ENCODE measurements at regions not wholly inside any gene's neighbourhood (a gene's known extent, or its start where the extent isn't known, plus 50 kb on each side); places are given as distances from the start of the nearest gene placed in this dataset.
"Not testable (repeated sequence)": the region's sequence is repeated elsewhere in the genome, so short reads cannot be mapped to it uniquely, and the experiment has no call there.

DNA sequence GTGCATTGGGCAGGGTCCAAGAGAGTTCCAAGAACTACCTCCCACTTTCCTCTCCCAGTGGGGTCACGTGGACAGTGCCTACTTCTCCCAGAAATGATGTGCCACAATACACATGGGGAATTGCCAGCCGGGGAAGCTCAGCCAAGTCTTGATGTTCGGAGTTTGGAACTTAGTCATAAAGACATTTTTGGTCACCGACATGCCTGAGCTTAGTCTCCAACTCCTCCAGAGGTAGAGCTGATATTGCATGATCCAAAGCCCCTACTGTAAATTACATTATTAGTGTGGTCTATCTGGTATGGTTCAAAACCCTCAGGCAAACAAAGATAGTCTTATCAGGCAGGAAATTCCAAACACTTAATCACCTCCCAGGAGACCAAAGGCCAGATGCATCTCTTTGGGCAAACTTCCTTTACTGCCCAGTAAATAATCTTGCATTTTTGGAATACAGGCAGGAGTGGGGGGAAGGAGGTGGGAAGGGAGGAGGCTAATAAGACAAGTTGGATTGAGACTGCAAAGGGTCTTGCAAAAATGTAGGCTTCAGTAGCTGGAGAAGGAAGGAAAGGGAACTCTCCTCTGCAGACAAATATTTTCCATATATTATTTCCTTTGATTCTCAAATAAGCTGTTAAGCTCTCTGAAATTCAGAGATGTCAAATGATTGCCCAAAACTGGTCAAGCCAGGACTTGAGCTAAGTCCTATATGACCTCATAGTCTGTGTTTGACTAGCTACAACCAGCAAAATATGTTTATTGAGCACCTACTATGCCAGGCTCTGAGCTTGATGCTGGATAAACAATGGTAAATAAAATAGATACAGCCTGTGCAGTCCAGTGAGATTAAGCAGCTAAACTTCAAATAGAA is 99.4 kb downstream of the DRD1 start:
- DNase-seq, result peak; percentile 34

DNA sequence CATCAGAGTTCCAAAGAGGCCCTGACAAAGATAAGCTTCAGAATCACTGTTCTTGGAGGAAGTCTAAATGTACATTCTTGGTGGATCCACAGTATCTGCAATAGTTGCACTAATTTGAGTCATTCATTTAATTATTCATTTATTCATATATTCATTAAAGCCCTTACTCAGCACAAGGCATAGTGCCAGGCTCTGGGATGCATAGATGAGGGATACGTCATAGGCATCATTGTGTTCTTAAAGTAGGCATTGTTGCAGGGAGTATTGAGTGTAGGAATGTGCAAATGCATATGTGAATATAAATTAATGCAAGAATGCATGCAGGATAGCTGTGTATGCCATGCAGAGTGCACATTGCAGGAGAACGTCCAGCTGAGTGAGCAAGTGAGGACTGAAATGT is 100.7 kb downstream of the DRD1 start:
- DNase-seq, result no peak

DNA sequence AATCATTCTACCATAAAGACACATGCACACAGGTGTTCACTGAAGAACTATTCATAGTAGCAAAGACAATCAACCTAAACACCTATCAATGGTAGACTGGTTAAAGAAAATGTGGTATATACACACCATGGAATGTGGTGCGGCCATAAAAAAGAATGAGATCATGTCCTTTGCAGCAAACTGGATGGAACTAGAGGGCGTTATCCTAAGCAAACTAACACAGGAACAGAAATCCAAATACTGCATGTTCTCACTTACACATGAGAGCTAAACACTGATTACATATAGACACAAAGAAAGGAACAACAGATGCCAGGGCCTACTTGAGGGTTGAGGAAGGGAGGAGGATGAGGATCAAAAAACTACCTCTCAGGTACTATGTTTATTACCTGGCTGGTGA is 103.8 kb downstream of the DRD1 start:
- DNase-seq, result no peak

DNA sequence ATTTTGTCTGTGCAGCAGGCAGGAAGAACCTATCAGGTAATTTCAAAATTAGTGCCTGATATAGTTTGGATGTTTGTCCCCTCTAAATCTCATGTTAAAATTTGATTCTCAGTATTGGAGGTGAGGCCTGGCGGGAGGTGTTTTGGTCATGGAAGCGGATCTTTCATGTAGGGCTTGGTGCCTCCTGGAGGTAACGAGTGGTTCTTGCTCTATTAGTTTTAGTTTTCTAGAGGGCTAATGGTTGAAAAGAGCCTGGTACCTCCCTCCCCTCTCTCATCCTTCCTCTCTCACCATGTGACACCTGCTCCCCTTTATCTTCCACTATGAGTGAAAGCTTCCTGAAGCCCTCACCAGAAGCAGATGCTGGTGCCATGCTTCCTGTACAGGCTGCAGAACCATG is 106.3 kb downstream of the DRD1 start:
- no peak for DNase-seq

DNA sequence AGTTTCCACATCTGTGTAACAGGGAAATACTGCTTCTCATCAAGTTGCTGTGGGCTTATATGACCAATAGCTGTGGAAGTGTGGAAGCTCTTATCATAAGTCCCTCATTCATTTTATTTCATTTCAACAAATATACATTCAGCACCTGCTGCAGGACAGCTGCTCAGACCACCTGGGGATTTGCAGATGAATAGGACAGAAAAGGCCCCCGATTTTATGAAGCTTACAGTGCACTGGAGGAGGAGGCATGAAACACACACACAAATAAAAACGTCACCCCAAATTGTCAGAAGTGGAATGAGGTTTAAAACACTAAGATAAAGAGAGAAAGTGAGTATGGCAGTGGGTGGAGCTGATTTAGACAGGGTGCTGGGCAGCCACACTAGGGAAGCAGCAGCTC is 107.2 kb downstream of the DRD1 start:
- DNase-seq, result no peak

DNA sequence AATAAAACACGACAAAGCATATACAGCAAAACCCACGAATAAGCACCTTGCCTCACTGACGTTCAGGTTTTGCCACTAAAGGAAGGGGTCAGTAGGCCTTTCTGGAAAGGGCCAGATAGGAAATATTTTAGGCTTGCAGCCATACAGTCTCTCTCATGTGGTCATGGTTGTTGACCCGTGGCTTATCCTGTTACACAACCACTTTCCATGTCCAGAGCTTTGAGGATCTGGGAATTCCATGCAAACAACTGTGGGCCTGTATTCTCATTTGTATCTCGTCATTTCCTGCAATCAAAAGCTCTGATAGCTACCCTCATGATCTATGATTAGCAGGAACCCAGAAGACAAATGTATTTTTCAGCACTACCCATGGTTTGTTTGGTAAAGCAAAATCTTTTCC is 108.3 kb downstream of the DRD1 start:
- no peak for DNase-seq

DNA sequence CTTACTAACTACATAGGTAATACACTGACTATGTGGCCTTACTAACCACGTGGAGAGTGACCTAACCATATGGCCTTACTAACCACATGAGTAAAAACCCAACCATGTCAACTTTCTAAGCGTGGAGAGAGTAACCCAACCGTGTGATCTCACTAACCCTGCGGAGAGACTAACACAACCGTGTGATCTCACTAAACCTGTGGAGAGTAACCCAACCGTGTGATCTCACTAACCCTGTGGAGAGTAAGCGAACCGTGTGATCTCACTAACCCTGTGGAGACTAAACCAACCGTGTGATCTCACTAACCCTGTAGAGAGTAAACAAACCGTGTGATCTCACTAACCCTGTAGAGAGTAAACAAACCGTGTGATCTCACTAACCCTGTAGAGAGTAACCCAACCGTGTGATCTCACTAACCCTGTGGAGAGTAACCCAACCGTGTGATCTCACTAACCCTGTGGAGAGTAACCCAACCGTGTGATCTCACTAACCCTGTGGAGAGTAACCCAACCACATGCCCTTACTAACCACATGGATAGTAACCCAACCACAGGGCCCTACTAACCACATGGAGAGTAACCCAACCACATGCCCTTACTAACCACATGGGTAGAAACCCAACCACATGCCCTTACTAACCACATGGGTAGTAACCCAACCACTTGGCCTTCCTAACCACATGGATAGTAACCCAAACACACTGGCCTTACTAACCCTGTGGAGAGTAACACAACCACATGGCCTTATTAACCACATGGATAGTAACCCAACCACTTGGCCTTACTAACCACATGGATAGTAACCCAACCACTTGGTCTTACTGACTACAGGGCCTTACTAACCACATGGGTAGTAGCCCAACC is 112.6 kb downstream of the DRD1 start:
- DNase-seq, result not testable (repeated sequence)

DNA sequence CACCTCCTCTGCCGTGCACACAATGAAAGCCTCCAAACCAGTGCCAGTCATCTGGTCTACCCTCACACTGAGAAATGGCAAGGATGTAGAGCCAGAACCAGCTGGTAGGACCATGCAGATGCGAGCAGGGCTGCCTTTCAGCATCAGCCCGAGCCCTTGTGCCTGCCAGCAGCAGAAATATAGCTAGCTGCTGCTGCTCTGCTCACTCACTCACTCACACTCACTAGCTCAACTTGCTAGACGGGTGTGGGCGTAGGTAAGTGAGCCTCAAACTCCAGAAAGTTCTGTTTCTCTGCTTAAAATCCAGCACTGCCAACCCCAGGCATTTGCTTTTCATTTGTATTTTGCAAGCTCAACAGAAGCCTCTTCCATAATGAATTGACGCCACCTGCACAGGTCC is 114.0 kb downstream of the DRD1 start:
- DNase-seq, result no peak

DNA sequence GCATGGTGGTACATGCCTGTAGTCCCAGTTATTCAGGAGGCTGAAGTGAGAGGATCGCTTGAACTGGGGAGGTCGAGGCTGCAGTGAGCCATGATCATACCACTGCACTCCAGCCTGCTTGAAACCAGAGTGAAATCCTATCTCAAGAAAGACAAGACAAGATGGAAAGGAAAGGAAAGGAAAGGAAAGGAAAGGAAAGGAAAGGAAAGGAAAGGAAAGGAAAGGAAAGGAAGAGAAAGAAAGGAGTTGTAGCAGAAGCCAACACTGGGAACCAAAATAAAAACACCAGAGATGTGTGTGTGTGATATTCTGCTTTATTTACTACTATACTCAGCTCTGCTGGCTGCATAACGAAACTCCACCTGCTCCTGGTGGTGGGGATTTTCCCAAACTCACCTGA is 115.3 kb downstream of the DRD1 start:
- no peak for DNase-seq

DNA sequence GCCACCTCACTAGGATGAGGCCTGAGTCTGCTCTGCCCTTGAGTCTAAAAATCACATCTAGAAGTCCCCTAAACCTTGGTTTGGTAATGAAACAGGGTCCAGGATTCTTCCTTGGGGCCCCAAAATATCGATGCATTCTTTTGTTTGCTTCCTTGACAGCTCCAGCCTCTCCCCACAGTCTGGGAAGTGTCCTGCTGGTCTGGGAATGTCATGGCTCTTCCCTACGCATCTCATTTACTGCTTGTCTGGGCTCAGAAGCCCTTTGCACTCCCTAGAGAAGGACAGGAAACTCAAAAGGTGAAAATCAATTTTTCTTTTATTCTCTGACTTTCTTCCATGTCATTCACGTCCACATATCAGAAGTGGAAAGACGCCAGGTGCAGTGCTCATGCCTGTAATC is 115.8 kb downstream of the DRD1 start:
- DNase-seq, result no peak

DNA sequence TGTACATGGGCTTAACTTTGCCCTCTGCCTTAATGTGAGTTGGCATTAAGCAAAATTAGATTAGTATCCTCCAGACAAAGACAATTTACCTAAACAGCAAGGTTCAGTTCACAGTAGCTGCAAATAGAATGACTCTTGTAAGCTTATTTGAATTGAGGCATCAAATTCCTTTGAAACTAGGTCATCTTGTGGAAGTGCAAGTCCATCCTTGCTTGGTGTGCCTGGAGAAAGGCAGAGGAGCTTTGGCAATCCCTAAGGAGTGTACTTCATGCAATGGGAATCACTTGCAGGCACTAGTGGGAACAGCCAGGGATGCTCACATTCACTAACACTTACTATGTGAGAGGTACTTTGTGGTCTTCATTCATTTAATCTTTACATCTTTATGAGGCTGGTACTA is 118.3 kb downstream of the DRD1 start:
- DNase-seq, result no peak

DNA sequence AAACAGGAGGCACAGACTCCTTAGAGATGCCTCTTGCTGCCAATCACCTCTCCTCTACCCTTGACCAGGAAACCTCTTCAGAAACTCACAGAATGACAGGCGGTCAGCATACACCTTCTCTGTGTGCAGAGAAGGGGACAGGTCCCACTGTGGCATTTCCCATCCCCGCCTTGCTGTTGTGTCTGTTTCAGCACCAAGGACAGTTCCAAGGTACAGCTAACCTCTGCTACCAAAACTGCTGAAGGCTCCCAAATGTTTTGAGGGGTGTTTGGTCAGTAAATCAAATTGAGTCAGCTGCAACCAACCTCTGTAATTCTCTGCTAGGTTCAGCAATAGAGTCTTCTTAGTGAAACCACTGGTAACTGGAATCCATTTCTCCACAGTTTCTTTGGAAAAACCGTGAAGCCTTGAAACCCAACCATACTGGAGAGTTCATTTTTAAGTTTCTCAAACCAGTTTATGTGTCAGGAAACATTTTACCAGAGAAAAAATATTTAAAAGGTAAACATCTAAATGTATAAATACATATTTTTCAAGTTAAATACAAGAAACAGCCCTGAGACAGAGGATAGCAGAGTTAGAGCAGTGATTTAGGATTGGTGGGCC is 122.0 kb downstream of the DRD1 start:
- DNase-seq, result peak; percentile 10

DNA sequence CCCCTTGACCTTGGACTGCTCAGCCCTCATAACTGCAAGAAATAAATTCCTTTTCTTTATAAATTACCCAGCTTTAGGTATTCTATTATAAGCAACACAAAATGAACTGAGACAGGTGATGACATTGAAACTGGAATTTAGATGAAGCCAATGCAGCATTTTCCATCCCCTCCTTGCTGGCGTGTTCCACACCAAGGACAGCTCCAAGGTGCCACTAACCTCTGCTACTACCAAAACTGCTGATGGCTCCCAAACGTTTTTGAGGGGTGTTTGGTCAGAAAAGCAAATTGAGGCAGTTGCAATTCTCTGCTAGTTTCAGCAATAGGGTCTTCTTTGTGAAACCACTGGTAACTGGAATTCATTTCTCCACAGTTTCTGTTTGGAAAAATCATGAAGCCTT is 124.8 kb downstream of the DRD1 start:
- DNase-seq, result no peak

DNA sequence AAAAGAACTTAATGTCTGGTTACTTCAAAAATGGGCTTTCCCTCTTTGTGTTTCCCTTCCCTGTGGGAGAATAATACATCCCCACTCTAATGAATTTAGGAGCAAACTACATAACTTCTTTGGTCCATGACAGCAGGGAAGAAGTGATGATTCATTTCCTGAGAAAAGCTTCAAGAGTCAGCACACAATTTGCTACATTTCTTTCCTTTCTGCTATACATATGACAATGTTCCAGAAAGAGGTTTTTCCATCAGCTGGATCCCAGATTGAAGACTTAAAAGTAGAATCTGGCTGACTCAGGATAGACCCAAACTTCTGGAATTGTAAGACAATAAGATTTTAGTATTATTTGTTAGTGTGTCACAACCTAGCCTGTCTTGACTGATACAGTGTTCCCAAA is 126.1 kb downstream of the DRD1 start:
- no peak for DNase-seq

DNA sequence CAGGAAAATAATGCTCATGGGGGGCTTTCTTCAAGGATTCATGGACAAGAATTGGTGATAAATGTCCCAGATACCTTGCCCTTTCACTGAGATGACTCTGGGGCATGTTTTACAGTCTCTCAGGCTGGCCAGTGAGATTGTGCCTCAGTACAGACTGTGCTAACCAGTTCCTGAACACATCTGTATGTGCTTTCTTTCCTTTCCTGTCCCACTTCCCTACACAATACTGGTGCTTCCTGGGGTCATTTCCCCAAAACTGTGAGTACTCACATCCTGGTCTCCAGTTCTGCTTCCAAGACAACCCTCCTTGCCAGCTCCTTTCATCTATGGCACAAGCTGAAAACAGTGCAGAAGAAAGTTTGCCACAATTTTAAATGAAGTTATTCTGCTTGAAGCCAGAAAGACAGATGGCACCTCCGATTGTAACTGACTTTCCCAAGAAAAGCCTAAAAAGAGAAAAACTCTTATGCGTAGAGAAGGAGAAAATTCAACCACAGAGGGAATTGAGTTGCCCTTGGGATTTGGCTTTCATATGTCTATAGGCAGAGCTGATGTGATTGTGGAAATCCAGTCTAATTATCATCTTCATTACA is 134.7 kb downstream of the DRD1 start:
- DNase-seq, result no peak

DNA sequence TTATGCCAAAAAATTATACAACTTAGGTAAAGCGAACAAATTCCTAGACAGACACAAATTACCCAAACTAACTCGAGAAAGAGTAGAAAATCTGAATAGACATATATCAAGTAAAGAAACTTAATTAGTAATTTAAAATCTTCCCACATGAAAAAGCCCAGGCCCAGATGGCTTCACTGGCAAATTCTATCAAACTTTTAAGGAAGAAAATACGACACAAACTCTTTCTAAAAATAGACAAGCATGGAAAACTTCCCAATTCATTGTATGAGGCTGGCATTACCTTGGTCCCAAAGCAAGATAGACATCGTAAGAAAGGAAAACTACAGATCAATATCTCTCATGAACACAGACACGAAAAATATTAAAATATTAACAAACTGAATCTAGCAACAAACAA is 135.3 kb downstream of the DRD1 start:
- no peak for DNase-seq

DNA sequence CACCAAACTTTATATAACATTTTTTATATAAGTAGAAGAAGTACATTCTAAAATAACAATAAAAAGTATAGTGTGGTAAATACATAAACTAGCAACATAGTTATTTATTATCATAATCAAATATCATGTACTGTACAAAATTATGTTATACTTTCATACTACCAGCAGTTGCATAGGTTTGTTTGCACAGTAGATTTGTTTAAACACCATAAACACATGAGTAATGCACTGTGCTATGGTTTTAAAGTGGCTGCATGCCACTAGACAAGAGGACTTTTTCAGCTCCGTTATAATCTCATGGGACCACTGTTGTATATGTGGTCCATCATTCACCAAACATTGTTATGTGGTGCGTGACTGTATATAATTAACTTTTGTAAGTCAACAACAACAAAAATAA is 137.6 kb downstream of the DRD1 start:
- DNase-seq, result no peak

DNA sequence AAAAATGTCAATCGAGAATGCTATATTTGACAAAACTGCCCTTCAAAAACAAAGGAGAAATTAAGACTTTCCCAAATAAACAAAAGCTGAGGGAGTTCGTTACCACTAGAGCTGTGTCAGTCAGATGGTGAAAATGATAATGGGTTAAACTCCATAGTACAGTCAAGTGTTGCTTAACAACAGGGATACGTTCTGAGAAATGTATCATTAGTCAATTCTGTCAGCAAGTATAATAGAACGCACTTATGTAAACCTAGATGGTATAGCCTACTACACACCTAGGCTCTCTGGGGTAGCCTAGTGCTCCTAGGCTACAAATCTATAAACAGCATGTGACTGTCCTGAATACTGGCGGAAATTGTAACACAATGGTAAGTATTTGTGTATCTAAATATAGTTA is 138.7 kb downstream of the DRD1 start:
- DNase-seq, result no peak

DNA sequence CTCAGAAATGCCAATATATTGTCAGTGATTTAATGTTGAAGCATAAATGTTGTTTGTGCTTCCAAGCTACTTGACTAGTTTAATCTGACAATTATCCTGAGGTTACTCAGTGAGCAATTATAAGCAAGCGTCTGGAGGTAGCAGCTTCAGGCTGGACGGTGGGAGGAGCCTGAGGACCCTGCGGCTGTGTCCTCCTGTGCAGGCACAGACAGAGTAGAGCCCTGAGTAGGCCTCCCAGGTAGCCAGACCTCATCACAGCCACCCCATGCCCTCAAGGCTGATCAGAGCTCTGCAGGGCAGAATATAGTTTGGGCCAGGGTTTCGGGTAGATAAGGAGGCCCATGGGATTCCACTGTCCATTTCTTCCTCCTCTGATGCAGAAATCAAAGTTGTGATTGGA is 153.6 kb downstream of the DRD1 start:
- no peak for DNase-seq

DNA sequence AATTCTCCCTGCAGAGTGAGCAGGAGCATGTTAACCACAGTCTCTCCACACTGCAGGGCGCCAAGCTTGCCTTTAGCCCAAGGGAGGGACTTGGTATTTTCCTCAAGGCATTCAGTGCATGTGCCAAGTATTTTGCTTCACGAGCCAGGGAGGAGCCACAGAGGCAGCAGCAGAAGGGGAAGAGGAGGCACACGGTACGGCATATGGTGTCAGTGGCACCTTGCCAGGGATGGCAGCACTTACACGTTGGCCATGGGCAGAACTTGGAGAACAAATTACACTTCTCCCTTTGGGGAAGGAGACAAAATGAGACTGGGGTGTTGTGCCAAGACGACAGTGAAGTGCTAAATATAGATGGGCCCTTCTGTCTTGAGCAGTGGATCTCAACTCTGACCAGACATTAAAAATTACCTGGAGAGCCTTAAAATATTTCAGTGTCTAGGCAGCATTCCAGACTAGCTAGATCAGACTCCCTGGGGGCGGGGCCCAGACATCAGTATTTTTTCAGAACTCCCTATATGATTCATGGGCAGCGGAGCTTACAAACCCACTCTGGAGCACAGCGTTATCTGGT is 155.8 kb downstream of the DRD1 start:
- DNase-seq, result peak; percentile 42

DNA sequence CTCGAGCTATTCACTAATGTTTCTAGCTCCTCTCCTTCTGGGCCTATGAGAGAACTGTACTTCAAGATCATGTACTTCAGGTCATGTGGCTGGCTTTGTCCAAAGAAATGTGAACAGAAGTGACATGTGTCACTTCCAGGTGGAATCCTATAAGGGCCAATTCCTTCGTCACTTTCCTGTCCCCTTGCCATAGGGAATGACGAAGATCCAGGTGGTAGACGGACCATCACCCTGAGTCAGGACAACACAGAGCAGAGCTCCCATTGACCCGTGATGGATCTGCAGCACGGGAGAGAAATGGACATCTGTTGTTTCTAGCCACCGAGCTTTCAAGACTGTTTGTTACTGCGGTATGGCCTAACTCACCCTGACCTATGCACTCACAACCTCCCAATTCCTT is 157.0 kb downstream of the DRD1 start:
- DNase-seq, result no peak

DNA sequence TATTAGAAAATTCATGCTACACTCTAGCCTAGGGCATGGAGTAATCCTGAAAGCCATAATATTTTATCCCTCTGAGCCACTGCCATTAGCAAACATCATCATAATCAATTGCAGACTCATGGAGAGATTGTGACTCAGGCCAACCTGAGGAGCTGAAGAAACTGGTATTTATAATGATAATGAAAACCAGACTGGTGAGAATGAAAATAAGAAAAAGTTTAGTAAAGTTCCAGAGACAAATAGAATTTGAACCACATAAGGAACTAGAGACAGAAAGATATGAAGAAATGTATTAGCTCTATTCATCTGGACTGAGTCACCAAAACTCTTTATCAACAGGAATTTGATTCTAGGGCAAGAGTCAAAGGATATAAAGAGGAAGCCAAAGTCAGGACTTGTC is 158.7 kb downstream of the DRD1 start:
- no peak for DNase-seq

DNA sequence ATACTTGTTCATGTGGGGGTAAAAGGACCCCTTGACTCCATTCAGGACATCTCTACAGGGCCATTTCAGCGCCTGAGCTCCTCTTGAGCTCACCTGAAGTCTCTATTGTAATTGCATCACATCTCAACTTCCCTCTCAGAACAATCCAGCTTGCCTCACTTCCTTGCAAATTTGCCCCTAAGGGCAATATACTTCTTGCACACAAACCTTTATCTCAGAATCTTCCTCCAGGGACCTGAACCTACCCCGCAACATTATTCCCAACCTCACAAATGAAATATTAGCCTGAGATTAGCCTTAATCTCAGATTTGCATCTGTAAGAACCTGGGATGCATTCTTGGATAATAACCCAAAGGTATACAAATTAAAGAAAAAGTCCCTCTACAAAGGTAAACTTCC is 159.2 kb downstream of the DRD1 start:
- DNase-seq, result no peak
